ENCODE measurements at regions not wholly inside any gene's neighbourhood (a gene's known extent, or its start where the extent isn't known, plus 50 kb on each side); places are given as distances from the start of the nearest gene placed in this dataset.
"Not testable (repeated sequence)": the region's sequence is repeated elsewhere in the genome, so short reads cannot be mapped to it uniquely, and the experiment has no call there.

GRCh38 chr20:25932170-25932569 lies 235.5 kb upstream of the ZNF337 start:
- H3K27me3 ChIP-seq (ENCODE audit: control insufficient read depth, insufficient read depth, low read length); FAIRE-seq; H3K9me3 ChIP-seq (ENCODE audit: control insufficient read depth in 2 of 3, insufficient read depth in 1 of 3, low read length in 3 of 3); H3K36me3 ChIP-seq (ENCODE audit: control insufficient read depth in 2 of 3, insufficient read depth in 3 of 3, low read length in 3 of 3); H3K4me3 ChIP-seq (ENCODE audit: low read length in 3 of 3); intact Hi-C loops (cut with DNase I); H3K4me1 ChIP-seq (ENCODE audit: control insufficient read depth in 2 of 3, insufficient read depth in 2 of 3, low read depth in 1 of 3, low read length in 3 of 3); H3K27ac ChIP-seq (ENCODE audit: low read depth in 2 of 2, low read length in 2 of 2); H3K9ac ChIP-seq (ENCODE audit: low read length in 3 of 3): not testable (repeated sequence)
- peak in 2 of 5 donors; percentile 4 to 6 for DNase-seq

- H3K27me3 ChIP-seq (ENCODE audit: control insufficient read depth, insufficient read depth, low read length); H3K27ac ChIP-seq (ENCODE audit: low read depth in 2 of 2, low read length in 2 of 2); intact Hi-C loops (cut with DNase I); H3K9me3 ChIP-seq (ENCODE audit: control insufficient read depth in 2 of 3, insufficient read depth in 1 of 3, low read length in 3 of 3); DNase-seq; H3K4me3 ChIP-seq (ENCODE audit: low read length in 3 of 3); H3K9ac ChIP-seq (ENCODE audit: low read length in 3 of 3); H3K4me1 ChIP-seq (ENCODE audit: control insufficient read depth in 2 of 3, insufficient read depth in 2 of 3, low read depth in 1 of 3, low read length in 3 of 3); FAIRE-seq; H3K36me3 ChIP-seq (ENCODE audit: control insufficient read depth in 2 of 3, insufficient read depth in 3 of 3, low read length in 3 of 3): not testable (repeated sequence)
These were observed 205.7 kb upstream of the ZNF337 start for GRCh38 chr20:25902321-25902720.

DNA sequence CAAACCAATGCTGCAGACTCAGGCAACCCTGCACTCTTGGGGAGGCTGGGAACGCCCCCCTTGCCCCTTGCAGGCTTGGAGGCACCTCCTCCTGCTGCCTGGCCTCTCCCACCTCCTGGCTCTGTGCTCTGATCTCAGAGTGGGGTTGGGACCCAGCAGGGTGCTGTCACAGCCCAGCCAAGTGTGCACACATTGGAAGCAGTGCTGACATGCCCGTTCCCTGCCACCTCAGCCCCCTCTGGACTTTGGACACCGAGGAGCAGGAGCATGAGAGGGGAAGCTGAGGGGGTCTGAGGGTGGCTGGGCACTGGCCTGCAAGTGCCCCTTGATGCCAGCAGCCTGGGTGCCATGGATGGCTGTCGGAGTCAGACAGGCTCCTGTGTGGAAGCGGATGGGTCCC lies 202.0 kb upstream of the ZNF337 start:
- H3K9ac ChIP-seq (ENCODE audit: low read length in 3 of 3); H3K4me3 ChIP-seq (ENCODE audit: low read length in 3 of 3); intact Hi-C loops (cut with DNase I); FAIRE-seq; H3K4me1 ChIP-seq (ENCODE audit: control insufficient read depth in 2 of 3, insufficient read depth in 2 of 3, low read depth in 1 of 3, low read length in 3 of 3); DNase-seq; H3K27ac ChIP-seq (ENCODE audit: low read depth in 2 of 2, low read length in 2 of 2); H3K36me3 ChIP-seq (ENCODE audit: control insufficient read depth in 2 of 3, insufficient read depth in 3 of 3, low read length in 3 of 3); H3K9me3 ChIP-seq (ENCODE audit: control insufficient read depth in 2 of 3, insufficient read depth in 1 of 3, low read length in 3 of 3); H3K27me3 ChIP-seq (ENCODE audit: control insufficient read depth, insufficient read depth, low read length): not testable (repeated sequence)

GRCh38 chr20:25879096-25879495 lies 182.4 kb upstream of the ZNF337 start:
- H3K36me3 ChIP-seq (ENCODE audit: control insufficient read depth in 2 of 3, insufficient read depth in 3 of 3, low read length in 3 of 3); H3K27ac ChIP-seq (ENCODE audit: low read depth in 2 of 2, low read length in 2 of 2); FAIRE-seq; intact Hi-C loops (cut with DNase I); H3K9me3 ChIP-seq (ENCODE audit: control insufficient read depth in 2 of 3, insufficient read depth in 1 of 3, low read length in 3 of 3); H3K27me3 ChIP-seq (ENCODE audit: control insufficient read depth, insufficient read depth, low read length); H3K4me1 ChIP-seq (ENCODE audit: control insufficient read depth in 2 of 3, insufficient read depth in 2 of 3, low read depth in 1 of 3, low read length in 3 of 3); H3K9ac ChIP-seq (ENCODE audit: low read length in 3 of 3); H3K4me3 ChIP-seq (ENCODE audit: low read length in 3 of 3); DNase-seq: not testable (repeated sequence)

- Histone ChIP-seq H3K4me3 (ENCODE audit: low read length in 3 of 3) (peak overlapping the region; percentile 50 to 67 (median 54)), H3K9ac (ENCODE audit: low read length in 3 of 3) (peak overlapping the region in 1 of 3 donors; percentile 40)
- intact Hi-C loops (cut with DNase I); H3K4me1 ChIP-seq (ENCODE audit: control insufficient read depth in 2 of 3, insufficient read depth in 2 of 3, low read depth in 1 of 3, low read length in 3 of 3); DNase-seq; FAIRE-seq; H3K27ac ChIP-seq (ENCODE audit: low read depth in 2 of 2, low read length in 2 of 2); H3K27me3 ChIP-seq (ENCODE audit: control insufficient read depth, insufficient read depth, low read length); H3K9me3 ChIP-seq (ENCODE audit: control insufficient read depth in 2 of 3, insufficient read depth in 1 of 3, low read length in 3 of 3); H3K36me3 ChIP-seq (ENCODE audit: control insufficient read depth in 2 of 3, insufficient read depth in 3 of 3, low read length in 3 of 3): not testable (repeated sequence)
These were observed 172.0 kb upstream of the ZNF337 start for GRCh38 chr20:25868650-25868979.

- FAIRE-seq, result no peak
- intact Hi-C loops (cut with DNase I), result no loop called here
- TF ChIP-seq, protein P1, sequence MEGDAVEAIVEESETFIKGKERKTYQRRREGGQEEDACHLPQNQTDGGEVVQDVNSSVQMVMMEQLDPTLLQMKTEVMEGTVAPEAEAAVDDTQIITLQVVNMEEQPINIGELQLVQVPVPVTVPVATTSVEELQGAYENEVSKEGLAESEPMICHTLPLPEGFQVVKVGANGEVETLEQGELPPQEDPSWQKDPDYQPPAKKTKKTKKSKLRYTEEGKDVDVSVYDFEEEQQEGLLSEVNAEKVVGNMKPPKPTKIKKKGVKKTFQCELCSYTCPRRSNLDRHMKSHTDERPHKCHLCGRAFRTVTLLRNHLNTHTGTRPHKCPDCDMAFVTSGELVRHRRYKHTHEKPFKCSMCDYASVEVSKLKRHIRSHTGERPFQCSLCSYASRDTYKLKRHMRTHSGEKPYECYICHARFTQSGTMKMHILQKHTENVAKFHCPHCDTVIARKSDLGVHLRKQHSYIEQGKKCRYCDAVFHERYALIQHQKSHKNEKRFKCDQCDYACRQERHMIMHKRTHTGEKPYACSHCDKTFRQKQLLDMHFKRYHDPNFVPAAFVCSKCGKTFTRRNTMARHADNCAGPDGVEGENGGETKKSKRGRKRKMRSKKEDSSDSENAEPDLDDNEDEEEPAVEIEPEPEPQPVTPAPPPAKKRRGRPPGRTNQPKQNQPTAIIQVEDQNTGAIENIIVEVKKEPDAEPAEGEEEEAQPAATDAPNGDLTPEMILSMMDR (IDR thresholded peaks at IDR 0.05; ENCODE audit: borderline replicate concordance, extremely low read depth, insufficient read depth), result no peak
These were observed 171.4 kb upstream of the ZNF337 start for GRCh38 chr20:25867776-25868649.

GRCh38 chr20:25867015-25867775 lies 170.5 kb upstream of the ZNF337 start:
- H3K9ac ChIP-seq (ENCODE audit: low read length in 3 of 3); H3K9me3 ChIP-seq (ENCODE audit: control insufficient read depth in 2 of 3, insufficient read depth in 1 of 3, low read length in 3 of 3); intact Hi-C loops (cut with DNase I); H3K36me3 ChIP-seq (ENCODE audit: control insufficient read depth in 2 of 3, insufficient read depth in 3 of 3, low read length in 3 of 3); H3K4me3 ChIP-seq (ENCODE audit: low read length in 3 of 3); H3K27ac ChIP-seq (ENCODE audit: low read depth in 2 of 2, low read length in 2 of 2); FAIRE-seq; H3K27me3 ChIP-seq (ENCODE audit: control insufficient read depth, insufficient read depth, low read length): not testable (repeated sequence)
- peaks cover 0 to 20% (median 9%) of the 10 kb centered on the region in 3 donors for H3K4me1 ChIP-seq (ENCODE audit: control insufficient read depth in 2 of 3, insufficient read depth in 2 of 3, low read depth in 1 of 3, low read length in 3 of 3)
- peak in 1 of 5 donors; percentile 40 for DNase-seq

More at GRCh38 chr20:25867776-25868649, 171.4 kb upstream of the ZNF337 start:
- Histone ChIP-seq H3K9ac (ENCODE audit: low read length in 3 of 3) (peak overlapping the region in 1 of 3 donors; percentile 40), H3K27me3 (ENCODE audit: control insufficient read depth, insufficient read depth, low read length) (peaks cover 8% of the 10 kb centered on the region), H3K36me3 (ENCODE audit: control insufficient read depth in 2 of 3, insufficient read depth in 3 of 3, low read length in 3 of 3) (no peaks in the 10 kb centered on the region), H3K9me3 (ENCODE audit: control insufficient read depth in 2 of 3, insufficient read depth in 1 of 3, low read length in 3 of 3) (no peaks in the 10 kb centered on the region), H3K4me1 (ENCODE audit: control insufficient read depth in 2 of 3, insufficient read depth in 2 of 3, low read depth in 1 of 3, low read length in 3 of 3) (peaks cover 0 to 13% (median 9%) of the 10 kb centered on the region in 3 donors), H3K27ac (ENCODE audit: low read depth in 2 of 2, low read length in 2 of 2) (no peak overlapping the region), H3K4me3 (ENCODE audit: low read length in 3 of 3) (peak overlapping the region; percentile 50 to 67 (median 54))
- peak; percentile 84 to 93 (median 87) for DNase-seq
